Omental fat pad (tissue), 3 donors: ENCODE measurements at regions not wholly inside any gene's neighbourhood (a gene's known extent, or its start where the extent isn't known, plus 50 kb on each side); places are given as distances from the start of the nearest gene placed in this dataset.

Experiments
- ATAC-seq: fragments of 150-250 bp; one replicate; pipeline ENCODE4 v1.9.1; 2016; ENCODE audit warnings: mild to moderate bottlenecking, moderate library complexity; ENCODE audit not compliant: low FRiP score
- DNase-seq: peaks from one replicate; pipeline ENCODE4 v3.0.0-alpha.2; 2019; ENCODE audit warnings: low spot score
- TF ChIP-seq, protein P1 (sequence below), 3 donors: fragments of 450-650 bp; IDR thresholded peaks; one replicate each; pipeline ENCODE4 v1.5.1; 2016 to 2017; ENCODE audit warnings: antibody characterized with exemption in 3 of 3, mild to moderate bottlenecking in 3 of 3, moderate library complexity in 2 of 3

DNA sequence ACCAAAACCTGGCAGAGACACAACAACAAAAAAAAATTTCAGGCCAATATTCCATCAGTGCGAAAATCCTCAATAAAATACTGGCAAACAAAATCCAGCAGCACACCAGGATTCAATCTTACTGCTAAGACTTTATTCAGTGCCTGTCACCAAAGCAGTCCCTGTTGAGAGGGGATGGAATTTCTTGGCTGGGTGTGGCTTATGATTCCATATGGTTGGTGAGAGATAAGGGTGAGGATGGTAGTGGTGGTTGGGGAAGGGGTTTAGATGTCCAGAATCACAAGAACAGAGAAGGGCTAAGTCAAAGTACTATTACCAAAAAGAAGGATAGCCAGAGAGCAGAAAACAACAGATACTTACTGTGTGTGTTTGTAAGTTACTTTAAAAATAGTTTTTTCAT is 152.8 kb upstream of the SLC35B3 start:
- DNase-seq (no peak), ATAC-seq (no peak)
- TF ChIP-seq, protein P1, sequence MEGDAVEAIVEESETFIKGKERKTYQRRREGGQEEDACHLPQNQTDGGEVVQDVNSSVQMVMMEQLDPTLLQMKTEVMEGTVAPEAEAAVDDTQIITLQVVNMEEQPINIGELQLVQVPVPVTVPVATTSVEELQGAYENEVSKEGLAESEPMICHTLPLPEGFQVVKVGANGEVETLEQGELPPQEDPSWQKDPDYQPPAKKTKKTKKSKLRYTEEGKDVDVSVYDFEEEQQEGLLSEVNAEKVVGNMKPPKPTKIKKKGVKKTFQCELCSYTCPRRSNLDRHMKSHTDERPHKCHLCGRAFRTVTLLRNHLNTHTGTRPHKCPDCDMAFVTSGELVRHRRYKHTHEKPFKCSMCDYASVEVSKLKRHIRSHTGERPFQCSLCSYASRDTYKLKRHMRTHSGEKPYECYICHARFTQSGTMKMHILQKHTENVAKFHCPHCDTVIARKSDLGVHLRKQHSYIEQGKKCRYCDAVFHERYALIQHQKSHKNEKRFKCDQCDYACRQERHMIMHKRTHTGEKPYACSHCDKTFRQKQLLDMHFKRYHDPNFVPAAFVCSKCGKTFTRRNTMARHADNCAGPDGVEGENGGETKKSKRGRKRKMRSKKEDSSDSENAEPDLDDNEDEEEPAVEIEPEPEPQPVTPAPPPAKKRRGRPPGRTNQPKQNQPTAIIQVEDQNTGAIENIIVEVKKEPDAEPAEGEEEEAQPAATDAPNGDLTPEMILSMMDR (IDR thresholded peaks at IDR 0.05): no peak

DNA sequence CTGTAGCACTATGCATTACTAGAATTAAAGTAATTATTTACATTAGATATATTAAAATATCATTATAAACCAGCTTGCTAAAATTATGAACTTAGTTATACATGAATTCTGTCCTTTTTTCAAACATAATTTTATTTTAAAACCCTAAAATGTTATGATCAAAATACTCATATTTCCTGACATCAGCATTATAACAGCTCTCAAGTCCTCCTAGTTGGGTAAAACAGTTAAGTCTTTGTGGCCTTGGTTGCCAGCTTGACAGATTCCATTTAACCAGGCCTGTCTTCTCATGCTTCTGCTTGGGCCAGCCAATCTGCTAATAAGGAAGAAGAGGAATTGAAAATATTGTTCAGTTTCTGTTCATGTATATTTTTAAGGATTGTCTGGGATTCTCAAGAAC is 147.9 kb upstream of the SLC35B3 start:
- DNase-seq (no peak), ATAC-seq (no peak)
- TF ChIP-seq, protein P1 (IDR thresholded peaks at IDR 0.05): no peak

DNA sequence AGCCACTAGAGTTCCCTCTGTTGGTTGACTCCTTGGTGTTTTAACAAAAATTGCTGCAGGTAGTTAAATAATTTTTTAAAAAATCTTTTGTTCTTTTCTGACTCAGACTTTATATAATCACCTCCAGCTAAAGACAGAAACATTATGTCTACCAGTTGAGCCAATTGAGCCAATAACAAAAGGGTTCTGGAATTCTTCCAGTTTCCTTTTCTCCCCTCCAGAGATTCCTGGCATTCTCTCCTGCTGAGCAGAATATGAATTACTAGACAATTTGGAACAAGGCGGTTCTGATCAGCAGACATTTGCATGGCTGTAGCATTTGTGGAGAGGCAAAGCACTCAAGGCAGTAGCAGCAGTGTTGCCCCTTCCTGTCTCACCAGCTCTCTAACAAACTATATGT is 144.0 kb upstream of the SLC35B3 start:
- ATAC-seq (no peak), DNase-seq (no peak)
- TF ChIP-seq, protein P1 (IDR thresholded peaks at IDR 0.05): no peak

DNA sequence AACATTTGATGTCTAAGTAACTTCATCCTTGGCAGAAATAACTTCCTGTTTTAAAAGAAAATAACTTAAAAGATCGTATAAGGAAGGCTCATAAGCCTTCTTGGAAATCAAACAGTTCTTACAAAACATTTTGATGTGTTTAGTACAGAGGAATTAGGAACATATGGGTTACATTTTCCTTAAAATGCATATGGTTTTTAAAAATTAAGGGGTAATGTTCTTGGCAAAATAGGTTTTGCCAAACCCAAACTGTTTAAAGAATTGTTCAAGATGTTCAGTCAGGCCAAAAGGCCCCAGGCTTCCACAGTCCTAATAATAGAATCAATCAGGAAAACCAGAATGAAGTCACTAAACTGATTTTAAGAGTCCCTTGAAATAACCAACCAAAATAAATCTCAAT is 142.7 kb upstream of the SLC35B3 start:
- ATAC-seq (no peak), DNase-seq (no peak)
- TF ChIP-seq, protein P1 (IDR thresholded peaks at IDR 0.05): no peak

DNA sequence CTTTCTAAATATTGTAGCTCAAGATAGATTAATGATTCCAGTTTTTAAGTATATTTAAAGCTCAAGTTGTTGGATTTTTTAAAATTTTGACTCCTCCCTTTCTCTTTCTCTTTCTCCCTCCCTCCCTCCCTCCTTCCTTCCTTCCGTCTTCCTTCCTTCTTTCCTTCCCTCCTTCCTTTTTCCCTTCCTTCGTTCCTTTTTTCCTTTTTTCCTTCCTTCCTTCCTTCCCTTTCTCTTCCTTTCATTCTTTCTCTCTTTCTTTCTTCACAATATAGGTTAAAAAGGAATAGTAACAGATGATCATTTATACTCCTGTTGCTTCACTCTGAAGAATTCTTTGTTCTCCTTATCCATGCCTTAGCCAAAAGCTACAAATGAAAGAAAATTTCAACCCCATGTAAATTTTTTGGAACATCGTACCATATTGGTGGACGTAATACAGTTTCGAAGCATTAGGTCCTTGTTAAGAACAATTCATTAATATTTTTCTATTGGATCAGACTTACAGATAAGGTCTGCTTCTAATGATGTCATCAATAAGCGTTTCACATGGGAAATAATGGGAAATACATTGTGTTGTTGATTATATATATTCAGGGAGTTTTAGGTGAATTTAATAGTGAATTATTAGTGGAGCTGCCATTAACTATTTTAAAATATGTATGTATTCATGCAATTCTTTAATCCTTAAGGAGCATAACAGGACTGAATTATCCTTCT is 139.6 kb upstream of the SLC35B3 start:
- DNase-seq: no peak
- ATAC-seq: no peak
- TF ChIP-seq, protein P1 (IDR thresholded peaks at IDR 0.05): no peak

DNA sequence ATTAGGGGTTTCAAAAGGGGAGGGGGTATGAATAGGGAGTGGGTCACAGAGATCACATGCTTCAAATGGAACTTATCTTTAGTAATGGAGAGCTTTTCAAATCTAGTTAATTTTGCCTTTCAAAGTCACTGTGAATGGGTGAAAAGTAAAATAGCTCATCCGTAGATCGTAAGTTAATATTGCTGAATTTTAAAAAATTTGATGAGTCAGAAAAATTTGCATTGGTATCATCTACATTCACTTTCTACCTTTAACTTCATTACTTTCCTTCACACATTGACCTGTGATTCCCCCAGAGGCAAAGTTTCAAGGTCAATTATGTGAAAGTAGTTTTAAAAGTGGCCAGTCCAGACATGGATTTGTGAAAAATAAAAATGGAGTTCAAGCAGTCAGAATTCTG is 139.0 kb upstream of the SLC35B3 start:
- no peak for DNase-seq
- no peak for ATAC-seq
- TF ChIP-seq, protein P1 (IDR thresholded peaks at IDR 0.05): no peak

DNA sequence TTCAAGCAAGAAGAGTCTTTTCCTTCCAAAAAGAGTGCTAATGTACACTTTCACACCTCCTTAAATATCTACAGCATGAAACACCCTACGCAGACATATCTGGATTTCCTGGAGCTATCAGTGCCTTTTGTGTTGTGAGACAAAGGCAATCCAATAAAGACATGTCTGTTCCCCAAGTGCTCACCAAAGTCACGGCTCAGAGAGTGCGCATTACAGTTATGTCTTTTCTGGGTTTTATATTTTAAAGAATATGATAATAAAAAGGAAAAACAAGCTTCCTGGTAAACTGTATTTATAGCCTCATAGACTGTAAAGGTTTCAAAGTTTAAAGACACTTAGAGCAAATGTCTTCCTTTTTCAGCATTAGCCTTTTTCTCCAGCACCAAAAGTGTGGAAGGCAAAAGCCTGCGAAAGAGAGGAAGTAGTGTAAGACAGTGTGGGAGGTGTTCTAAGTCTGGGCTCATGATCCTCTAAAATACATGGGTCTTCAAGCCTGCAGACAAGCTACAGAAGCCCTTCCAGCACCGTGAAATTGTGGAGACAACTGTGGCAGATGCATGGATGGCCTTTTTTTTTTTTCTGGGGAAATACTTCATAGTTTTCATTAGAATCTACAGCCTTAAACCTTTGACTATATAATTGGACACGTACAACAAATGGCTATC is 135.0 kb upstream of the SLC35B3 start:
- TF ChIP-seq, protein P1 (IDR thresholded peaks at IDR 0.05): no peak

More for the DNA sequence above, 135.0 kb upstream of the SLC35B3 start:
- no peak for DNase-seq
- ATAC-seq: no peak
